Neural cell (in vitro differentiated cells): ENCODE measurements at regions not wholly inside any gene's neighbourhood (a gene's known extent, or its start where the extent isn't known, plus 50 kb on each side); places are given as distances from the start of the nearest gene placed in this dataset.

ENCODE experiments used
- CTCF ChIP-seq: fragments of 450-650 bp; IDR thresholded peaks from 2 replicates; pipeline ENCODE4 v1.5.1; 2014; ENCODE audit warnings: antibody characterized with exemption, mild to moderate bottlenecking, moderate library complexity; ENCODE audit not compliant: poor library complexity, severe bottlenecking
- EP300 ChIP-seq: fragments of 450-650 bp; conservative IDR thresholded peaks from 2 replicates; pipeline ENCODE4 v1.6.1; 2014; ENCODE audit warnings: antibody characterized with exemption, mild to moderate bottlenecking, moderate library complexity; ENCODE audit not compliant: poor library complexity, severe bottlenecking
- EZH2 ChIP-seq: fragments of 200-600, 300-800 bp; shearing (Covaris generic), sonication (generic); IDR thresholded peaks from 2 replicates; pipeline ENCODE4 v1.6.1; 2014; ENCODE audit warnings: antibody characterized with exemption, low read length, borderline replicate concordance, mild to moderate bottlenecking; ENCODE audit not compliant: insufficient read depth, poor library complexity, severe bottlenecking
- POLR2AphosphoS5 ChIP-seq: IDR thresholded peaks from 2 replicates; pipeline ENCODE4 v1.6.1; 2012
- REST ChIP-seq: IDR thresholded peaks from 2 replicates; pipeline ENCODE4 v1.6.1; 2012; ENCODE audit warnings: borderline replicate concordance
- SMC3 ChIP-seq: fragments of 450-650 bp; conservative IDR thresholded peaks from 2 replicates; pipeline ENCODE4 v1.6.1; 2014; ENCODE audit warnings: antibody characterized with exemption, mild to moderate bottlenecking, moderate library complexity; ENCODE audit not compliant: poor library complexity
- TAF1 ChIP-seq: IDR thresholded peaks from 2 replicates; pipeline ENCODE4 v1.6.1; 2012; ENCODE audit warnings: low read depth

GRCh38 chr13:80047406-80047805 is 293.5 kb downstream of the SPRY2 start:
- TF ChIP-seq CTCF (no peak), REST (no peak), EZH2 (no peak), POLR2AphosphoS5 (no peak), EP300 (no peak), SMC3 (no peak), TAF1 (no peak)
